ENCODE measurements at regions not wholly inside any gene's neighbourhood (a gene's known extent, or its start where the extent isn't known, plus 50 kb on each side); places are given as distances from the start of the nearest gene placed in this dataset.
"Not testable (repeated sequence)": the region's sequence is repeated elsewhere in the genome, so short reads cannot be mapped to it uniquely, and the experiment has no call there.

DNA sequence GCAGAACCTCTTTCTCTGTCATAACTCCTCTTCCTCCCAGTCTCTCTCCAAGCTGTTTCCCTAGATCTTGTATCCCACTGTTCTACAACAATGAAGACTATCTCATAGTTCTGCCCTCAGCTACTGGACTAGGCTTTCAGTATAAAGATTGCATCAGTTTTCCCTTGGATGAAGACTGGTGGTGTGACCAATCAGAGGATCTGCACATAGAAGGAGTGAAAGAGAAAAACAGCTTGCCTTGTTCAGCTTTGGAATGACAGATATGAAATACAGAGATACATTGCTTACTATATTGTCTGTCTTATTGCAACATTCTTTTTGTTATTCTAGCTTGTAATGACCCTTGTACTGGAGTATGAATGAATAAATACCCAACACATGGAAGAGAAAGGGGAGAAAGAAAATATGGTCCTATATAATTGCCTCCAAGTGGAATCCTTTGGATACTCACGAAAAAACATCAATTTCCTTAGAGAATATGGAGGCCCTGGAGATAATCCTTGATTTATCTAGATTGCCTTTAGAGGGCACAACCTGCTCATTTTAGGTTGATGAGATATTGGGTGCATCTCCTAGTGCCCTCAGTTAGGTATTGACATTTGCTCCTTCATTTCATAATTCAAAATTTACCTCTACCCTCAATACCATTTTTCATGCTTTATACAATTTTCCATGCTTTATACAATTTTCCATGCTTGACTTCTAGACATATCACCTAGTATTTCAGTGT is 395.8 kb downstream of the NAF1 start:
- intact Hi-C loops (cut with DNase I) = no loop called here
- DNase-seq = no peak
- Histone ChIP-seq H3K27ac (no peak overlapping the region), H3K9me3 (replicated peaks in 1 of 3) (no peaks in the 10 kb centered on the region), H3K4me3 (no peak overlapping the region), H3K4me1 (replicated peaks in 1 of 2) (no peaks in the 10 kb centered on the region), H3K27me3 (no peaks in the 10 kb centered on the region), H3K36me3 (replicated peaks in 1 of 2) (no peaks in the 10 kb centered on the region)
- TF ChIP-seq POLR2A (IDR thresholded peaks at IDR 0.05) = no peak
- TF ChIP-seq, protein P1, sequence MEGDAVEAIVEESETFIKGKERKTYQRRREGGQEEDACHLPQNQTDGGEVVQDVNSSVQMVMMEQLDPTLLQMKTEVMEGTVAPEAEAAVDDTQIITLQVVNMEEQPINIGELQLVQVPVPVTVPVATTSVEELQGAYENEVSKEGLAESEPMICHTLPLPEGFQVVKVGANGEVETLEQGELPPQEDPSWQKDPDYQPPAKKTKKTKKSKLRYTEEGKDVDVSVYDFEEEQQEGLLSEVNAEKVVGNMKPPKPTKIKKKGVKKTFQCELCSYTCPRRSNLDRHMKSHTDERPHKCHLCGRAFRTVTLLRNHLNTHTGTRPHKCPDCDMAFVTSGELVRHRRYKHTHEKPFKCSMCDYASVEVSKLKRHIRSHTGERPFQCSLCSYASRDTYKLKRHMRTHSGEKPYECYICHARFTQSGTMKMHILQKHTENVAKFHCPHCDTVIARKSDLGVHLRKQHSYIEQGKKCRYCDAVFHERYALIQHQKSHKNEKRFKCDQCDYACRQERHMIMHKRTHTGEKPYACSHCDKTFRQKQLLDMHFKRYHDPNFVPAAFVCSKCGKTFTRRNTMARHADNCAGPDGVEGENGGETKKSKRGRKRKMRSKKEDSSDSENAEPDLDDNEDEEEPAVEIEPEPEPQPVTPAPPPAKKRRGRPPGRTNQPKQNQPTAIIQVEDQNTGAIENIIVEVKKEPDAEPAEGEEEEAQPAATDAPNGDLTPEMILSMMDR (IDR thresholded peaks at IDR 0.05) = no peak
- WGBS, 4 donors = 62 to 71% (median 68%) methylated on average over 1 of the region's 1 CpG

DNA sequence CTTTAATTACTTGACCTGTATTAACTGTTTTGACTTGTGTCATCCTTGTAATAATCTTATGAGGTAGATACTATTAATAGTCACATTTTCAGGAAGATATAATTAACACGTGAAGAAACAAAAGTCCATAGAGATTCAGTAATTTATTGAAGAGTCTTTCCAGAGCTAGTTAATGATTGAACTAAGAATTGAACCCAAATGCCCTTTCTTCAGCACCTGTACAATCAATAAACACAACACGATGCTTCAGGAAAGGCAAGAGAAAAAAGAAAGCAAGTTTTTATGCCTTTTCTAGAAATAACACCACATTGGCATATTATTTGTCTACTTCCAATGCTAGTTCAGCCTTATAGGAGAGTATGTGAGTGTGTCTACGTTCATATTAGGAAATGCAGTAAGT is 399.6 kb downstream of the NAF1 start:
- no peaks in the 10 kb centered on the region for H3K9me3 ChIP-seq (replicated peaks in 1 of 3)
- no peak for DNase-seq
- no peak overlapping the region for H3K4me3 ChIP-seq
- WGBS, 4 donors = 58 to 66% (median 62%) methylated on average over 3 of the region's 3 CpGs
- H3K4me1 ChIP-seq (replicated peaks in 1 of 2) = no peaks in the 10 kb centered on the region
- intact Hi-C loops (cut with DNase I) = no loop called here
- no peaks in the 10 kb centered on the region for H3K27me3 ChIP-seq
- TF ChIP-seq, protein P1 (IDR thresholded peaks at IDR 0.05) = no peak
- no peak for TF ChIP-seq POLR2A (IDR thresholded peaks at IDR 0.05)
- H3K27ac ChIP-seq = no peak overlapping the region
- H3K36me3 ChIP-seq (replicated peaks in 1 of 2) = no peaks in the 10 kb centered on the region

DNA sequence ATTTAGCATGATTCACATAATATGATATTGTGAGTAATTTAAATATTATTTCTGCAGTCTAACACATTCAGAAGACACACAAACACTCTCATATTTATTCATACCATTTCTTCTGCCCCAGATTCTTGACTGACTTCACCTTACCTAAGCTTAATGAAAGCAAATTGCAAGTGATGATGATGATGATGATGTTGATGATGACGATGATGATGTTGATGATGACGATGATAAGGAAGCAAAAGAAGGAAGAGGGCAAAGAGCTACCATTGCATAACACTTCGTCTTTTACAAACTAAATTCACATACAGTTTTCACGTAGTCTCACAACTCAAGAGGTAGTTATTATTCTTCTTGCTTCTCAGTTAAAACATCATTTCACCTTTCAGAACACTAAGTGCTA is 404.7 kb downstream of the NAF1 start:
- Histone ChIP-seq H3K27ac (no peak overlapping the region), H3K4me1 (replicated peaks in 1 of 2) (no peaks in the 10 kb centered on the region), H3K4me3 (no peak overlapping the region), H3K36me3 (replicated peaks in 1 of 2) (no peaks in the 10 kb centered on the region), H3K27me3 (no peaks in the 10 kb centered on the region), H3K9me3 (replicated peaks in 1 of 3) (no peaks in the 10 kb centered on the region)
- TF ChIP-seq POLR2A (IDR thresholded peaks at IDR 0.05) = no peak
- TF ChIP-seq, protein P1 (IDR thresholded peaks at IDR 0.05) = no peak
- 58 to 65% (median 60%) methylated on average over 4 of the region's 4 CpGs for WGBS, 4 donors
- DNase-seq = no peak
- intact Hi-C loops (cut with DNase I) = no loop called here

DNA sequence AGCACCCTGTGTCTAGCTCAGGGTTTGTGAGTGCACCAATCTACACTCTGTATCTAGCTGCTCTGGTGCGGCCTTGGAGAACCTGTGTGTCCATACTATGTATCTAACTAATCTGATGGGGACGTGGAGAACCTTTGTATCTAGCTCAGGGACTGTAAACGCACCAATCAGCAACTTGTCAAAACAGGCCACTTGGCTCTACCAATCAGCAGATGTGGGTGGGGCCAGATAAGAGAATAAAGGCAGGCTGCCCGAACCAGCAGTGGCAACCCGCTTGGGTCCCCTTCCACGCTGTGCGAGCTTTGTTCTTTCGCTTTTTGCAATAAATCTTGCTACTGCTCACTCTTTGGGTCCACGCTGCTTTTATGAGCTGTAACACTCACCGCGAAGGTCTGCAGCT is 426.5 kb downstream of the NAF1 start:
- DNase-seq; intact Hi-C loops (cut with DNase I); H3K36me3 ChIP-seq (replicated peaks in 1 of 2); H3K27me3 ChIP-seq; H3K4me1 ChIP-seq (replicated peaks in 1 of 2); H3K27ac ChIP-seq; H3K9me3 ChIP-seq (replicated peaks in 1 of 3); H3K4me3 ChIP-seq: not testable (repeated sequence)
- 77 to 84% (median 83%) methylated on average over 6 to 11 of the region's 11 CpGs for WGBS, 4 donors

DNA sequence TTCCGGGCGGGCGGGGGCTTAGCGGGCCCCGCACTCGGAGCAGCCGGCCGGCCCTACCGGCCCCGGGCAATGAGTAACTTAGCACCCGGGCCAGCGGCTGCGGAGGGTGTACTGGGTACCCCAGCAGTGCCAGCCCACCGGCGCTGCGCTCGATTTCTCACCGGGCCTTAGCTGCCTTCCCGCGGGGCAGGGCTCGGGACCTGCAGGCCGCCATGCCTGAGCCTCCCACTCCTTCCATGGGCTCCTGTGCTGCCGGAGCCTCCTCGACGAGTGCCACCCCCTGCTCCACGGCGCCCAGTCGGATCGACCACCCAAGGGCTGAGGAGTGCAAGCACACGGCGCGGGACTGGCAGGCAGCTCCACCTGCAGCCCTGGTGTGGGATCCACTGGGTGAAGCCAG is 427.1 kb downstream of the NAF1 start:
- H3K36me3 ChIP-seq (replicated peaks in 1 of 2); H3K9me3 ChIP-seq (replicated peaks in 1 of 3); H3K27me3 ChIP-seq; DNase-seq; H3K27ac ChIP-seq; H3K4me1 ChIP-seq (replicated peaks in 1 of 2); intact Hi-C loops (cut with DNase I); H3K4me3 ChIP-seq: not testable (repeated sequence)
- WGBS, 4 donors = 91 to 94% (median 92%) methylated on average over 27 to 32 of the region's 32 CpGs; no CpG with 5 or more reads in 1 of the 4 donors

Data from adrenal gland (tissue), 9 donors.